Immature natural killer cell (primary cell): ENCODE measurements at regions not wholly inside any gene's neighbourhood (a gene's known extent, or its start where the extent isn't known, plus 50 kb on each side); places are given as distances from the start of the nearest gene placed in this dataset.

Experiments
- DNase-seq, 3 donors: peaks; one replicate each; pipeline ENCODE4 v3.0.0; 2022; ENCODE audit warnings: mixed read lengths in 1 of 3
- H3K27ac Mint-ChIP-seq, 6 donors: one replicate each; pipeline ENCODE4 v1.8.0; 2020; ENCODE audit warnings: mixed read lengths in 6 of 6, mild to moderate bottlenecking in 5 of 6, inconsistent platforms in 4 of 6, moderate library complexity in 3 of 6
- H3K27me3 Mint-ChIP-seq, 3 donors: one replicate each; pipeline ENCODE4 v1.8.0; 2020 to 2021; ENCODE audit warnings: low read depth in 3 of 3, mild to moderate bottlenecking in 3 of 3, mixed read lengths in 3 of 3, moderate library complexity in 3 of 3, inconsistent platforms in 1 of 3
- H3K36me3 Mint-ChIP-seq, 3 donors: one replicate each; pipeline ENCODE4 v1.8.0; 2020; ENCODE audit warnings: mixed read lengths in 3 of 3, inconsistent platforms in 2 of 3, mild to moderate bottlenecking in 2 of 3
- H3K4me1 Mint-ChIP-seq, 2 donors: one replicate each; pipeline ENCODE4 v1.8.0; 2020; ENCODE audit warnings: inconsistent platforms in 2 of 2, mild to moderate bottlenecking in 2 of 2, mixed read lengths in 2 of 2, moderate library complexity in 1 of 2
- H3K4me3 Mint-ChIP-seq, 5 donors: one replicate each; pipeline ENCODE4 v1.8.0; 2020; ENCODE audit warnings: mild to moderate bottlenecking in 5 of 5, mixed read lengths in 5 of 5, inconsistent platforms in 3 of 5, moderate library complexity in 3 of 5
- H3K9me3 Mint-ChIP-seq, 6 donors: one replicate each; pipeline ENCODE4 v1.8.0; 2020; ENCODE audit warnings: mild to moderate bottlenecking in 6 of 6, mixed read lengths in 6 of 6, inconsistent platforms in 4 of 6, moderate library complexity in 3 of 6

DNA sequence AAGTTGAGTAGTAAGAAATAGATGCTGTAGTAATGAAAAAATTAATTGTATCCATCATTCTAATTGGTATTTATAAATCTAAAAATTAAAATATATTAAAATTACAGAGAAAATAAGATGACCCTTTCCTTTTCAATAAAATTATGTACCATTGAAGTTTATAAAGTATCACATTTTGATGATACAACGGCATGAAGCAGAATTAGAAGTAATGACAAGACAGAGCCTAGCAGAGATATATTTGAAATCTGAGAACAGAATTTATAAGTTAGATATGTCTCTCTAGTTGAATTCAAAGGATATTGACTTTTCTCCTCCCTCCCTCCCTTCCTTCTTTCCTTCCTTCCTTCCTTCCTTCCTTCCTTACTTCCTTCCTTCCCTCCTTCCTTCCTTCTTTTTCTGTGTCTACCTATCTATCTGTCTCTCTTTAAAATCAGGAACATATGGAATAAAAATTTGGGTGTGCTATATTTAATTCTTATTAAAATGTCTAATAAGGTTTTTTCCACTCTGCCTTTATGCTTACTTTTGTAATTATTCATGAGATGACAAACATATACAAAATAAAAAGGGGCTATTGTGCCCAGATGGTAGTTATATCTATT is 258.5 kb upstream of the CD180 start:
- H3K27ac Mint-ChIP-seq = no peak overlapping the region
- peaks cover 0 to 2% (median 0%) of the 10 kb centered on the region in 3 donors for H3K27me3 Mint-ChIP-seq
- no peaks in the 10 kb centered on the region for H3K4me1 Mint-ChIP-seq
- H3K36me3 Mint-ChIP-seq = no peaks in the 10 kb centered on the region
- no peaks in the 10 kb centered on the region for H3K9me3 Mint-ChIP-seq
- H3K4me3 Mint-ChIP-seq = no peak overlapping the region
- DNase-seq = no peak

- Mint-ChIP-seq H3K27me3 (peaks cover 0 to 2% (median 0%) of the 10 kb centered on the region in 3 donors), H3K36me3 (no peaks in the 10 kb centered on the region), H3K27ac (no peak overlapping the region), H3K4me1 (no peaks in the 10 kb centered on the region), H3K9me3 (peaks cover 0 to 6% (median 0%) of the 10 kb centered on the region in 6 donors), H3K4me3 (no peak overlapping the region)
- no peak for DNase-seq
These were observed 256.7 kb upstream of the CD180 start for GRCh38 chr5:67453111-67453905.

DNA sequence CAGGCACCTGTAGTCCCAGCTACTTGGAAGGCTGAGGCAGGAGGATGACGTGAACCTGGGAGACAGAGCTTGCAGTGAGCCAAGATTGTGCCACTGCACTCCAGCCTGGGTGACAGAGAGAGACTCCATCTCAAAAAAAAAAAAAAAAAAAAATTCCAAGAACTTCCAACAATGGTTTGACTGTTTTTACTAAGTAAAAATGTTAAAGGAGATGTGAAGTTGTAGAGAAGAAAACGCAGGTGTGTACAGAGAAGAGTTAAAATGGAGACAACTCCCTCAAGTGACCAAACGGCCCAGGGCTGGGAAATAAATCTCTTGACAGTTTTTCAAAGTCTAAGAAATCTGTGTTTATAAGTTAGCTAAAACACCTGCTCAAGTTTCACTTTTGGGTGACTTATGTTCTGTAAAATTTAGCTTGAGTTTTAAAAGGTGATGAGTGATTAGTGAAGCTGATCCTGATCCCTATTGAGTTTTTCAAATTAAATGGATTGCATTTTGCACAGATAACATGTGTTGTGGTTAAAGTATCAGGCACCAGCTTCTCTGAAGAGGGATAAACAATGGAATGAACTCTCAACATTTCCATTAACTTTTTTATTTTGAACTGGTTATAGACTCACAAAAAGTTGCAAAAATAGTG is 255.2 kb upstream of the CD180 start:
- Mint-ChIP-seq H3K27me3 (peaks cover 0 to 3% (median 0%) of the 10 kb centered on the region in 3 donors), H3K36me3 (no peaks in the 10 kb centered on the region), H3K27ac (no peak overlapping the region), H3K4me1 (no peaks in the 10 kb centered on the region), H3K9me3 (peaks cover 0 to 6% (median under 1%) of the 10 kb centered on the region in 6 donors), H3K4me3 (no peak overlapping the region)
- no peak for DNase-seq

- no peaks in the 10 kb centered on the region for H3K4me1 Mint-ChIP-seq
- peaks cover 0 to 1% (median 0%) of the 10 kb centered on the region in 3 donors for H3K27me3 Mint-ChIP-seq
- H3K4me3 Mint-ChIP-seq = no peak overlapping the region
- no peaks in the 10 kb centered on the region for H3K36me3 Mint-ChIP-seq
- peaks cover 0 to 7% (median under 1%) of the 10 kb centered on the region in 6 donors for H3K9me3 Mint-ChIP-seq
- no peak for DNase-seq
- H3K27ac Mint-ChIP-seq = no peak overlapping the region
These were observed 251.1 kb upstream of the CD180 start for GRCh38 chr5:67447732-67448131.

- Mint-ChIP-seq H3K9me3 (peaks cover 0 to 2% (median 0%) of the 10 kb centered on the region in 6 donors), H3K4me1 (no peaks in the 10 kb centered on the region), H3K27ac (peak overlapping the region in 1 of 6 donors; percentile 17), H3K36me3 (peaks cover 0 to 4% (median 0%) of the 10 kb centered on the region in 3 donors), H3K4me3 (no peak overlapping the region), H3K27me3 (no peaks in the 10 kb centered on the region)
- no peak for DNase-seq
These were observed 241.6 kb upstream of the CD180 start for GRCh38 chr5:67437905-67438845.

DNA sequence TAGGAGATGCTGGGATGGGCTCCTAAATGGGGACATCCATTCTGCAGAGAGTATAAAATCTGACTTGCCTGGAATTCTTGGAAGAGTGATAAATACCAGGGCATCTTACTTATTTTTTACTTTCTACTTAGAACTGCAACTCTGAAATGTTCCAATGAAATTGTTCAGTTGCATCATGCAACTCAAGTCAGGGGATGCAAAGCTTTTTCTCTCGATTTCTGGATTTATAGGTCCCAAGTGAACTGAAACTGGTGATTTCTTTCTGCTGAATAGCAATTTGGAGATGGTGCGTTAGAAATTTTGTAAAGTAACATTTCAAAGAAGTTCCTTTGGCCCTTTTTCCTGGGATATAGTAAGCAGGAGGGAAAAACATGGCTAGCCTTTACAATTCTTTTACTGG is 238.4 kb upstream of the CD180 start:
- peaks cover 0 to 4% (median 0%) of the 10 kb centered on the region in 3 donors for H3K36me3 Mint-ChIP-seq
- H3K27me3 Mint-ChIP-seq = no peaks in the 10 kb centered on the region
- DNase-seq = no peak
- H3K4me3 Mint-ChIP-seq = no peak overlapping the region
- H3K4me1 Mint-ChIP-seq = no peaks in the 10 kb centered on the region
- no peak overlapping the region for H3K27ac Mint-ChIP-seq
- H3K9me3 Mint-ChIP-seq = peaks cover 0 to 2% (median 0%) of the 10 kb centered on the region in 6 donors

GRCh38 chr5:67434466-67434865 is 237.9 kb upstream of the CD180 start:
- no peak overlapping the region for H3K27ac Mint-ChIP-seq
- no peak for DNase-seq
- no peaks in the 10 kb centered on the region for H3K4me1 Mint-ChIP-seq
- peaks cover 0 to under 1% (median 0%) of the 10 kb centered on the region in 3 donors for H3K27me3 Mint-ChIP-seq
- no peak overlapping the region for H3K4me3 Mint-ChIP-seq
- no peaks in the 10 kb centered on the region for H3K9me3 Mint-ChIP-seq
- peaks cover 0 to 4% (median 0%) of the 10 kb centered on the region in 3 donors for H3K36me3 Mint-ChIP-seq

DNA sequence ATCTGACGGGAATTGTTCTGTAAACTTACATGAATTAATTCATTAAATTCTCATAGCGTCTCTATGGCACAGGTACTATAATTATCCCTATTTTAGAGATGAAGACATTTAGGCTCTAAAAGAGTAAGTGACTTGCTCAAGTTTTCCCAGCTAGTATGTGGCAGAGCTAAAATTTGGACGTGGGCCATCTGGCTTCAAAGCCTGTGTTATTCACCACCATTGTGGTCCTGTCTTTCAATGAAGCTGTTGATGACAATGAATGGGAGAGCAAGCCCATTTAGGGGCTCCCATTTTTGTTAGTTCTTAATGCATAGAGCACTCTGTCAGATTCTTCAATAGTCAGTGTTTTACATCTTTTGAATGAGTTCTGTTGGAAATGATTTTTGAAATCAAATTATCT is 236.0 kb upstream of the CD180 start:
- no peak overlapping the region for H3K27ac Mint-ChIP-seq
- H3K4me3 Mint-ChIP-seq = no peak overlapping the region
- H3K27me3 Mint-ChIP-seq = peaks cover 0 to 2% (median 0%) of the 10 kb centered on the region in 3 donors
- H3K36me3 Mint-ChIP-seq = no peaks in the 10 kb centered on the region
- no peaks in the 10 kb centered on the region for H3K9me3 Mint-ChIP-seq
- DNase-seq = no peak
- H3K4me1 Mint-ChIP-seq = no peaks in the 10 kb centered on the region

GRCh38 chr5:67431191-67431590 is 234.6 kb upstream of the CD180 start:
- no peak overlapping the region for H3K4me3 Mint-ChIP-seq
- H3K36me3 Mint-ChIP-seq = no peaks in the 10 kb centered on the region
- H3K9me3 Mint-ChIP-seq = peaks cover 0 to under 1% (median 0%) of the 10 kb centered on the region in 6 donors
- H3K27ac Mint-ChIP-seq = no peak overlapping the region
- DNase-seq = no peak
- no peaks in the 10 kb centered on the region for H3K4me1 Mint-ChIP-seq
- peaks cover 0 to 2% (median under 1%) of the 10 kb centered on the region in 3 donors for H3K27me3 Mint-ChIP-seq

- DNase-seq = no peak
- Mint-ChIP-seq H3K4me1 (no peaks in the 10 kb centered on the region), H3K36me3 (no peaks in the 10 kb centered on the region), H3K9me3 (peaks cover 0 to 2% (median 0%) of the 10 kb centered on the region in 6 donors), H3K27ac (no peak overlapping the region), H3K27me3 (peaks cover 0 to 2% (median 2%) of the 10 kb centered on the region in 3 donors), H3K4me3 (no peak overlapping the region)
These were observed 231.3 kb upstream of the CD180 start for GRCh38 chr5:67427850-67428298.

DNA sequence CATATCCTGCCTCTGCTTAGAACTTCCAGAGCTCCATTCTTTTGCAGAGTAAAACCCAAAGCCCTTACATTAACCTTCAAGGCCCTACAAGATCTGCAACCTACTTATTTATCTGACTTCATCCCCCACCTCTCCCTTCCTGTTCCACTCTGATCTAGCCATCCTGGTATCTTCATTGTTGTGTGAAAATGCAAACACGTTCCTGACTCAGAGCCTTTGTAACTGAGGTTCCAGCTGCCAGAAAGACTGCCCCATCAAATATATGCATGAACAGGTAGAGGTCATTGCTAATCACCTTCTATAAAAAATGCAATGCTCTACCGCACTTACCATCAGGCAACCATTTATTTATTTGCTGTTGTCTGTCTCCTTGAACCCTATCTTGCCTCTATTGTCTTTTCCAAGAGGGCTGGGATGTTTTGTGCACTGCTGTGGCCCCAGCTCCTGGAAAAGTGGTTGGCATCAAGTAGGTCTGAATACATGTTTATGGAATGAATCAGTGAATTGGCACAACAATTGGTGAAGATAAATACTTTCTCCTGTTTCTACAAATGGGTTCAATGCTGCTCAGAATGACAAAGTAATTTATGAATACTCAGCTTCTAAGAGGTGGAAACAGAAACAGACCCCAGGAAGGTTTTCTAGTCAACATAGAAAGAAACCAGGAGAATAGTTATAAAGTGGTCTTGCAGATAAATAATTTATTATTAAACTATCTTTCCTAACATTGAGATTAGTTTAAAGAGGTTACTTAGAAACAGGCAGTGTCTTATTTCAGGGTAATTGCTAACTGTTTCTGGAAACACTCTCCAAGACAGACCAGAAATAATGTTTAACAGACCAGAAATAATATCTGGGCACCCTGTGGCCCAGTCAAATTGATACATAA is 230.6 kb upstream of the CD180 start:
- H3K27ac Mint-ChIP-seq = no peak overlapping the region
- DNase-seq = no peak
- H3K27me3 Mint-ChIP-seq = peaks cover 0 to 2% (median 2%) of the 10 kb centered on the region in 3 donors
- no peak overlapping the region for H3K4me3 Mint-ChIP-seq
- H3K4me1 Mint-ChIP-seq = no peaks in the 10 kb centered on the region
- H3K9me3 Mint-ChIP-seq = peaks cover 0 to 2% (median 0%) of the 10 kb centered on the region in 6 donors
- peaks cover 0 to under 1% (median 0%) of the 10 kb centered on the region in 3 donors for H3K36me3 Mint-ChIP-seq

DNA sequence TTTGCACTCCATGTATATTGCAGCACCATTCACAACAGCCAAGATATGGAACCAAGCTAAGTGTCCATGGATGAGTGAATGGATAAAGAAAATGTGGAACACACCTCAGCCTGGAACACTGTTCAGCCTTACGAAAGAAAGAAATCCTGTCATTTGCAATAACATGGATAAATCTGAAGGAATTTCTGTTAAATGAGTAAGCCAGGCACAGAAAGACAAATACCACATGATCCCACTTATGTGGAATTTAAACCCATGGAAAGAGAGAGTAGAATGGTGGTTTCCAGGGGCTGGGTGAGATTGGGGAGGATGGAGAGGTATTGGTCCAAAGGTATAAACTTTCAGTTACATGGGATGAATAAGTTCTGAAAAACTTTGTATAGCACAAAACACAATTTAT is 228.9 kb upstream of the CD180 start:
- H3K4me1 Mint-ChIP-seq = peaks cover 0 to 5% of the 10 kb centered on the region in 2 donors
- H3K27ac Mint-ChIP-seq = no peak overlapping the region
- no peak overlapping the region for H3K4me3 Mint-ChIP-seq
- H3K9me3 Mint-ChIP-seq = peaks cover 0 to 2% (median 0%) of the 10 kb centered on the region in 6 donors
- DNase-seq = no peak
- H3K36me3 Mint-ChIP-seq = peaks cover 0 to 7% (median 5%) of the 10 kb centered on the region in 3 donors
- H3K27me3 Mint-ChIP-seq = peaks cover 0 to 4% (median 2%) of the 10 kb centered on the region in 3 donors
